GM12873 (cell line): ENCODE measurements at regions not wholly inside any gene's neighbourhood (a gene's known extent, or its start where the extent isn't known, plus 50 kb on each side); places are given as distances from the start of the nearest gene placed in this dataset.

Source experiments
- CTCF ChIP-seq: IDR thresholded peaks from 2 replicates; pipeline ENCODE4 v1.5.1; 2012; ENCODE audit warnings: low read depth, mild to moderate bottlenecking, moderate library complexity, low read length, control low read depth; ENCODE audit not compliant: insufficient read depth; ENCODE audit errors: missing control alignments

- no peak for TF ChIP-seq CTCF
Measured at GRCh38 chr16:66135421-66135831, 231.1 kb upstream of the CDH5 start.

GRCh38 chr16:66134875-66135274 lies 231.6 kb upstream of the CDH5 start:
- no peak for TF ChIP-seq CTCF

- TF ChIP-seq CTCF, result no peak
Measured at GRCh38 chr16:66133643-66134338, 232.7 kb upstream of the CDH5 start.

- TF ChIP-seq CTCF, result no peak
Measured at GRCh38 chr16:66131895-66132294, 234.6 kb upstream of the CDH5 start.

GRCh38 chr16:66131156-66131807 lies 235.2 kb upstream of the CDH5 start:
- no peak for TF ChIP-seq CTCF

- no peak for TF ChIP-seq CTCF
Measured at GRCh38 chr16:66130296-66130905, 236.1 kb upstream of the CDH5 start.

- TF ChIP-seq CTCF, result no peak
Measured at GRCh38 chr16:66129196-66129595, 237.3 kb upstream of the CDH5 start.
